ENCODE measurements at regions not wholly inside any gene's neighbourhood (a gene's known extent, or its start where the extent isn't known, plus 50 kb on each side); places are given as distances from the start of the nearest gene placed in this dataset.

DNA sequence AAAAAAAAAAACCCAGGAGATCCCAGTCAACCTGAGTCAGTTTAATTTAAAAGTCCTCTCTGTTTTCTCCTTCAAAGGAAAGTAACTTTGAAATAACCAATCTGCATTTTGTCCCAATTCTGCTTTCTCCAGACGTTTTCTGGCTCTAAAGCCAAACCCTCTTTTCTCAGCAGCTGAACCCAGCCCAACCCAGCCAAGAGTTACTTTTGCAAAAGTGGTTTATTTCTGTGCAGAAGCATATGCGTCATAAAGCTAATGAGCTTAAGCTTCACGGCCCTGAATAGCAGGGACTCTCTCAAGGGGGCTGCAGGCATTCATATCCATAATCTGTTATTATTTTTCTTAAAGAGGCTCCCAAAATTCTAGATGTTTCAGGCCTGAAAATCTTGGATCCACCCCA, 176.6 kb downstream of the GALC start:
- Histone ChIP-seq H3K4me2 (ENCODE audit: control insufficient read depth, insufficient read depth) (no peak overlapping the region), H3K9me3 (replicated peaks; ENCODE audit: control insufficient read depth, insufficient read depth, low read length) (no peaks in the 10 kb centered on the region), H3K4me3 (no peak overlapping the region), H4K20me1 (ENCODE audit: control insufficient read depth, insufficient read depth) (no peaks in the 10 kb centered on the region), H3K36me3 (ENCODE audit: control insufficient read depth in 2 of 2, insufficient read depth in 2 of 2, low read length in 1 of 2) (no peaks in the 10 kb centered on the region), H3K27ac (ENCODE audit: control insufficient read depth, insufficient read depth) (no peak overlapping the region), H3K27me3 (replicated peaks in 1 of 2; ENCODE audit: control insufficient read depth in 2 of 2, insufficient read depth in 2 of 2, low read length in 1 of 2) (no peaks in the 10 kb centered on the region), H3K9ac (ENCODE audit: control insufficient read depth, insufficient read depth, low read length) (no peak overlapping the region), H3K79me2 (ENCODE audit: control insufficient read depth, insufficient read depth, low read length) (no peaks in the 10 kb centered on the region), H2AFZ (ENCODE audit: control insufficient read depth, low read depth, low read length) (no peak overlapping the region), H3K4me1 (ENCODE audit: control insufficient read depth, insufficient read depth, low read length) (no peaks in the 10 kb centered on the region)
- DNase-seq (ENCODE audit: low read depth, low spot score) = no peak
- in situ Hi-C loops (cut with MboI) = no loop called here
- intact Hi-C loops (cut with micrococcal nuclease; ENCODE audit: unreplicated experiment) = no loop called here
- BruUV-seq (replicated peaks) = no TSS peak
- ChIA-PET CTCF (interaction anchor here (2.2 kb wide), 1 partner anchor 11 kb away, joined by 6 read pairs; no protein-coding TSS in a partner anchor), RAD21 (ENCODE audit: unreplicated experiment) (no interaction called here), POLR2A (no interaction called here), SMC1A (ENCODE audit: uncharacterized antibody, unreplicated experiment) (no interaction called here)
- TF ChIP-seq, protein P1, sequence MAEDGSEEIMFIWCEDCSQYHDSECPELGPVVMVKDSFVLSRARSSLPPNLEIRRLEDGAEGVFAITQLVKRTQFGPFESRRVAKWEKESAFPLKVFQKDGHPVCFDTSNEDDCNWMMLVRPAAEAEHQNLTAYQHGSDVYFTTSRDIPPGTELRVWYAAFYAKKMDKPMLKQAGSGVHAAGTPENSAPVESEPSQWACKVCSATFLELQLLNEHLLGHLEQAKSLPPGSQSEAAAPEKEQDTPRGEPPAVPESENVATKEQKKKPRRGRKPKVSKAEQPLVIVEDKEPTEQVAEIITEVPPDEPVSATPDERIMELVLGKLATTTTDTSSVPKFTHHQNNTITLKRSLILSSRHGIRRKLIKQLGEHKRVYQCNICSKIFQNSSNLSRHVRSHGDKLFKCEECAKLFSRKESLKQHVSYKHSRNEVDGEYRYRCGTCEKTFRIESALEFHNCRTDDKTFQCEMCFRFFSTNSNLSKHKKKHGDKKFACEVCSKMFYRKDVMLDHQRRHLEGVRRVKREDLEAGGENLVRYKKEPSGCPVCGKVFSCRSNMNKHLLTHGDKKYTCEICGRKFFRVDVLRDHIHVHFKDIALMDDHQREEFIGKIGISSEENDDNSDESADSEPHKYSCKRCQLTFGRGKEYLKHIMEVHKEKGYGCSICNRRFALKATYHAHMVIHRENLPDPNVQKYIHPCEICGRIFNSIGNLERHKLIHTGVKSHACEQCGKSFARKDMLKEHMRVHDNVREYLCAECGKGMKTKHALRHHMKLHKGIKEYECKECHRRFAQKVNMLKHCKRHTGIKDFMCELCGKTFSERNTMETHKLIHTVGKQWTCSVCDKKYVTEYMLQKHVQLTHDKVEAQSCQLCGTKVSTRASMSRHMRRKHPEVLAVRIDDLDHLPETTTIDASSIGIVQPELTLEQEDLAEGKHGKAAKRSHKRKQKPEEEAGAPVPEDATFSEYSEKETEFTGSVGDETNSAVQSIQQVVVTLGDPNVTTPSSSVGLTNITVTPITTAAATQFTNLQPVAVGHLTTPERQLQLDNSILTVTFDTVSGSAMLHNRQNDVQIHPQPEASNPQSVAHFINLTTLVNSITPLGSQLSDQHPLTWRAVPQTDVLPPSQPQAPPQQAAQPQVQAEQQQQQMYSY (CRISPR knock-in tag; IDR thresholded peaks at IDR 0.05) = no peak
- TF ChIP-seq NR2C2 (IDR thresholded peaks at IDR 0.05; ENCODE audit: borderline replicate concordance, control insufficient read depth, insufficient read length, low read depth) (no peak), EZH2 (IDR thresholded peaks at IDR 0.05; ENCODE audit: borderline replicate concordance, control insufficient read depth, low read depth, low read length) (no peak), IKZF1 (conservative IDR thresholded peaks at IDR 0.05) (no peak), YBX1 (IDR thresholded peaks at IDR 0.05) (no peak), PAX8 (IDR thresholded peaks at IDR 0.05) (no peak), CHD1 (IDR thresholded peaks at IDR 0.05; ENCODE audit: low read depth, low read length) (no peak), GABPA (IDR thresholded peaks at IDR 0.05; ENCODE audit: low read depth) (no peak), ATF7 (IDR thresholded peaks at IDR 0.05; ENCODE audit: low read depth) (no peak), RCOR1 (conservative IDR thresholded peaks at IDR 0.05; ENCODE audit: low read depth, low read length) (no peak), SMARCA5 (IDR thresholded peaks at IDR 0.05) (no peak), FOXK2 (IDR thresholded peaks at IDR 0.05) (no peak)
- TF ChIP-seq, protein P2, sequence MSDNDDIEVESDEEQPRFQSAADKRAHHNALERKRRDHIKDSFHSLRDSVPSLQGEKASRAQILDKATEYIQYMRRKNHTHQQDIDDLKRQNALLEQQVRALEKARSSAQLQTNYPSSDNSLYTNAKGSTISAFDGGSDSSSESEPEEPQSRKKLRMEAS (IDR thresholded peaks at IDR 0.05; ENCODE audit: low read depth, low read length) = no peak
- TF ChIP-seq, protein P3, sequence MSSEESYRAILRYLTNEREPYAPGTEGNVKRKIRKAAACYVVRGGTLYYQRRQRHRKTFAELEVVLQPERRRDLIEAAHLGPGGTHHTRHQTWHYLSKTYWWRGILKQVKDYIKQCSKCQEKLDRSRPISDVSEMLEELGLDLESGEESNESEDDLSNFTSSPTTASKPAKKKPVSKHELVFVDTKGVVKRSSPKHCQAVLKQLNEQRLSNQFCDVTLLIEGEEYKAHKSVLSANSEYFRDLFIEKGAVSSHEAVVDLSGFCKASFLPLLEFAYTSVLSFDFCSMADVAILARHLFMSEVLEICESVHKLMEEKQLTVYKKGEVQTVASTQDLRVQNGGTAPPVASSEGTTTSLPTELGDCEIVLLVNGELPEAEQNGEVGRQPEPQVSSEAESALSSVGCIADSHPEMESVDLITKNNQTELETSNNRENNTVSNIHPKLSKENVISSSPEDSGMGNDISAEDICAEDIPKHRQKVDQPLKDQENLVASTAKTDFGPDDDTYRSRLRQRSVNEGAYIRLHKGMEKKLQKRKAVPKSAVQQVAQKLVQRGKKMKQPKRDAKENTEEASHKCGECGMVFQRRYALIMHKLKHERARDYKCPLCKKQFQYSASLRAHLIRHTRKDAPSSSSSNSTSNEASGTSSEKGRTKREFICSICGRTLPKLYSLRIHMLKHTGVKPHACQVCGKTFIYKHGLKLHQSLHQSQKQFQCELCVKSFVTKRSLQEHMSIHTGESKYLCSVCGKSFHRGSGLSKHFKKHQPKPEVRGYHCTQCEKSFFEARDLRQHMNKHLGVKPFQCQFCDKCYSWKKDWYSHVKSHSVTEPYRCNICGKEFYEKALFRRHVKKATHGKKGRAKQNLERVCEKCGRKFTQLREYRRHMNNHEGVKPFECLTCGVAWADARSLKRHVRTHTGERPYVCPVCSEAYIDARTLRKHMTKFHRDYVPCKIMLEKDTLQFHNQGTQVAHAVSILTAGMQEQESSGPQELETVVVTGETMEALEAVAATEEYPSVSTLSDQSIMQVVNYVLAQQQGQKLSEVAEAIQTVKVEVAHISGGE (CRISPR knock-in tag; IDR thresholded peaks at IDR 0.05) = no peak
- TF ChIP-seq, protein P4, sequence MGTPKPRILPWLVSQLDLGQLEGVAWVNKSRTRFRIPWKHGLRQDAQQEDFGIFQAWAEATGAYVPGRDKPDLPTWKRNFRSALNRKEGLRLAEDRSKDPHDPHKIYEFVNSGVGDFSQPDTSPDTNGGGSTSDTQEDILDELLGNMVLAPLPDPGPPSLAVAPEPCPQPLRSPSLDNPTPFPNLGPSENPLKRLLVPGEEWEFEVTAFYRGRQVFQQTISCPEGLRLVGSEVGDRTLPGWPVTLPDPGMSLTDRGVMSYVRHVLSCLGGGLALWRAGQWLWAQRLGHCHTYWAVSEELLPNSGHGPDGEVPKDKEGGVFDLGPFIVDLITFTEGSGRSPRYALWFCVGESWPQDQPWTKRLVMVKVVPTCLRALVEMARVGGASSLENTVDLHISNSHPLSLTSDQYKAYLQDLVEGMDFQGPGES (IDR thresholded peaks at IDR 0.05) = no peak
- WGBS (ENCODE audit: insufficient coverage, insufficient replicate concordance, low lambda C conversion rate, missing lambda C conversion rate) = 33% methylated on average over 3 of the region's 3 CpGs
- no peak for ATAC-seq
- FAIRE-seq = no peak
